ENCODE measurements at regions not wholly inside any gene's neighbourhood (a gene's known extent, or its start where the extent isn't known, plus 50 kb on each side); places are given as distances from the start of the nearest gene placed in this dataset.
"Not testable (repeated sequence)": the region's sequence is repeated elsewhere in the genome, so short reads cannot be mapped to it uniquely, and the experiment has no call there.

DNA sequence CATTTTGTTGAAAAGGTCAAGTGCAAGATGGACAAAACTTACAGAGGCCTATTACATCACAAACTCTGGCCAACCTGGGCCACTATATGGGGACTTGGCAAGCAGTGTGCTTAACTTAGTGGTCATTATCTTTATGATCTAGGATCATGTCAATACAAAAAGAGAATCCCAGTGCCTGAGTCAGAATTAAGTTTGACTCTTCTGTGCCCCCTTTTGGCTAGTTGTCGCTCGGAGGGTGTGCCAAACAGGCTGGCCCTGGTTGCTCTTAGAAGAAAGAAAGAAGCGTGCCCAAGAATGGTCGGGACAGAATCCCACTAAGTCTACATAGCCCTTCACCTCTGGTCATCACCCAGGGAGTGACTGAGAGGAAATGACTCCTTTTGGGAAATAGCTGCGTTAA is 100.1 kb downstream of the EIF4E start:
- DNase-seq = no peak

DNA sequence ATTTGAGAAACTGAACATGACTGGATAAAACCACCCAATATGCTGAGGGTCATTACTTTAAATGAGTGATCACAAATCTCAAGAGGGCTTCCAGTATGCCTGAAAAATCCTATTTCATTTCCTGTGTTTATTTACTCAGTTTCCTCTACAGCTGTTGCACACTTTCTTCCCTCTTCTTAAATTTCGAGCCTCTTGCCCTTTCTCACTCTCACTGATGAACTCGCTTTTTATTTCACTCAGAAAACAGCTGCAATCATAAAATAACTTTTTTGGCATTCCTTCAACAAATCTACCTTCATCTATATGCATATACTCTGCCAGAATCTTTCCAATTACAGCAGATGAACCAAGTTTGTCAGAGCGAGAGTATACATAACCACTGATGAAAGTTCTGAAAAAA is 101.3 kb downstream of the EIF4E start:
- DNase-seq = no peak

DNA sequence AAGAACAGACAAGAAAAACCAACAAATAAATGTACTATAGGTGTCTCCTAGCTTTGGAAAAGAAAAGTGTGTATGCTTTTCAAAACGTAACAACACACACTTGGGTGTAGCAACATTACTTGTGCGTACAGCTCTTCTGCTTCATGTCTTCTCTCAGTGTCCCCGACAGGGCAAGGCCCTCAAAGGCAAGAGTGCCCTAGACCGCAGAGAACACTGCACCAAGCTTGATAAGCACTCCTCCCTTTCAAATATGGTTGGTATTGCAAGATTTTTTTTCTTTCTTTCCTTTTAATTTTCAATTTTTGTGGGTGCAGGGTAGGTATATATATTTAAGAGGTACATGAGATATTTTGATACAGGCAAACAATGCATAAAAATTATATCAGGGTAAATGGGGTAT is 106.8 kb downstream of the EIF4E start:
- DNase-seq = no peak

DNA sequence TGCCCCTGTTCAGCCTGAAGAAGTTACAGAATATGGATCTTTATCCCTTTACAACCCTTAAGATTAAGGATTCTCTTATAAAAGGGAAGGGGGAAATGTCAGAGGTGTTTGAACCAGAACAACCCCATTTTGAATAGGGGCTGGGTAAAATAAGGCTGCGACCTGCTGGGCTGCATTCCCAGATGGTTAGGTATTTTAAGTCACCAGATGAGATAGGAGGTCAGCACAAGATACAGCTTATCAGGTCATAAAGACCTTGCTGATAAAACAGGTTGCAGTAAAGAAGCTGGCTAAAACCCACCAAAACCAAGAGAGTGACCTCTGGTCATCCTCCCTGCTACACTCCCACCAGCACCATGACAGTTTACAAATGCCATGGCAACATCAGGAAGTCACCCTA is 110.8 kb downstream of the EIF4E start:
- DNase-seq = not testable (repeated sequence)

DNA sequence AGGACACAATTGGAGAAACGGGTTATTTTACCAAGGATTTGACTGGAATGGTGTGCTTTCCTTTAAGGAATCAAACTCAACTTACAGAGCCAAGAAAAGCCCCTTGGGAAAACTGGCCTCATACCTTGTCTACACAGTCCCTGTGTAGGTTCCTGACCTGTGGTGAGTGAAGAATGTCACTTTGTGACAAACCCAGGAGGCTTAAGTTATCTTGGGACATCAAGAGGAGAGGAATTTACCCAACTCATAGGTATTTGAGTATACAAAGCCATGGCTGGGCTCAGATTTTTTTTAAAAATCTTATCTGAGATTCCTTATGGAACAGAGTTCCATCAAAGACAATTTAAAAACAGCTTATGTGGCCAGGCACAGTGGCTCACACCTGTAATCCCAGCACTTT is 112.1 kb downstream of the EIF4E start:
- no peak for DNase-seq

DNA sequence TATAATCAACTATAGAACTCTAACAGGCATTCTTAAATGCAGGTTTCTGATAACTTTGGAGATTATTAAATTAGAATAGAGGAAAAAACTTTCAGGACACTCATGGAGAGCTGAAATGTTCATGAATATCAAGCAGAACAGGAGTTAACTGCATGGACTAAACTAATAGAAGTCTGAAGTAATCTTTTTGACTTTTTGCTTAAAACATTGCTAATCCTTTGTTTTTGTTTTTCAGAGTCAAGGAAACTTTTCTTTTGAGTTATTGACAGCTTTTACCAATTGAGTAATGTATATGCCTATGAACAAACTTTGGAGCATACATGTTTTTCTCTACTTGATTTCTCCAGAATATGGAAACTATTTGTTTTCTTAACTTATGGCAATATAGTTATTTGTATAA is 112.5 kb downstream of the EIF4E start:
- no peak for DNase-seq

DNA sequence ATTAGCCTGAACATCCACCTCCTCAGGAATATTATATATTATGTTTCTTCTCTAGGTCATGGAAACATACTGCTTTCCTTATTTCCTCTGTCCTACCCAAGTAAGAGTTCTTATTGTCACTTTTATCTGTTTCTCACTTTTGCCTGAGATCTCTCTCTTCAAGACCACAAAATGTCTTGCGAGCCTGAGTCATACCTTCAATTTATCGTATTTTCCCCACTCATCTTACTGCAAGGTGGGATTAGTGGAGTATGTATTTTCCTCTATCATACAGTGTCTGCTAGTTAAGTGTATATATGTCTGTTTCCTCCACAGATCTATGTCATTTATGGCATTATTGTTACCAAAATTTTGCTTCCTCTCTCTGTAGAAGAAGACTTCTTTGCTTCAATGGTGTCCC is 124.5 kb downstream of the EIF4E start:
- DNase-seq = no peak

DNA sequence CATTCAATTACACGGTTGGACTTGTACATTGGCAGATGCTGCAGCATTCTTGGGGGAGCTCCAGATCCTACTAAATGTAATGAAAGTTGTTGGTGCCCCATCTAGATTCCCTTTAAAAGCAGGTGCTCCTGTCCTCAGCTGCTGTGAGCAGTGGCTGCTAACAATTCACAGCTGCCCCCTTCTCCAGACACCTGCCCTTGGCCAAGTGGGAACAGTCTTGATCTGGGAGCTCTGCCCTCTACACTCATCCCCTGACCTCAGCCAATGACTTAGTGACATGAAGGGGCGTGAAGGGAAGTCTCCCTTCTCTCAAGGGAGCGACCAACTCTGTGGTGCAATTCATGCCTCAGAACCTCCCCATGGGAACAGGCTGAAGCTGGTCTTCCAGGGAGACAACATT is 125.7 kb downstream of the EIF4E start:
- DNase-seq = no peak

DNA sequence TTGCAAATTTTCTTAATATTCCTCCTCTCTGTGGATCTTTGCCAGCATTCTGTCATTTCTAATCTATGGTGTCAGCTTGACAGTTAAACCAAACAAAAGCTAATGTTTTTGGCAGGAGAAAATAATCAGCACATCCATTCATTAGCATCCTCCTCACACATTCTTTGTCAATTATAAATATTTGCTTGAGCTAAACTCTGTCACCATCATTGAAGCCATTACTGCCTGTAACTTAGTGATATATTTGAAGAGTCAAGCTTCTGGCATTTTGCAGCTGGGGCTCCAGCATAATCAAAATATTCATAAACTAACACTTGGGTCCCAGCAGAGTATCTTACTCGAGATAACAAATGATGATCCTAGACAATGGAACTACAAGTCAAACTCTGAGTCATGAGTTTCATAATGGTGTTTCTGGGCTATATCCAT is 126.1 kb downstream of the EIF4E start:
- DNase-seq = peak; percentile 5

DNA sequence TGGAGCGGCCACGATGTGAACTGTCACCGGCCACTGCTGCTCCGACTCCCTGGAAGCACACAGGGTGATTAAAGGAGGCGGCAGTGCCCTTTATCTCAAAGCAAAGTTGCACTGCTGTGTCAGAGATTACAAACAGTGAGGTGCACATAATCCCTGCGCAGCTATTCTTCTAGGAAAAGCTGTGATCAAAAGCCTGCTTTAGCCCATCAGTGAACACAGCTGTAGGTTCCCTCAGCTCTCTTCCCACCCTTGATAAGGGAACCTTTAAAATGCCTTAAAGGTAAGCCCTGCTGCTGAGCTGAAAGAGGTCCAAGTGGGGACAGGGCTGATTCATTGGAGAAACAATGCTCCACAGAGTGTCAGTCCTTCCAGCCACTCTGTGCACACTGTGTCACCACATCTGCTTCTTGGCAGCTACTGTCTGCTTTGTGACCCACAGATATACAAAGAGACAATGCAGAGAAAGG is 127.6 kb downstream of the EIF4E start:
- DNase-seq = no peak

DNA sequence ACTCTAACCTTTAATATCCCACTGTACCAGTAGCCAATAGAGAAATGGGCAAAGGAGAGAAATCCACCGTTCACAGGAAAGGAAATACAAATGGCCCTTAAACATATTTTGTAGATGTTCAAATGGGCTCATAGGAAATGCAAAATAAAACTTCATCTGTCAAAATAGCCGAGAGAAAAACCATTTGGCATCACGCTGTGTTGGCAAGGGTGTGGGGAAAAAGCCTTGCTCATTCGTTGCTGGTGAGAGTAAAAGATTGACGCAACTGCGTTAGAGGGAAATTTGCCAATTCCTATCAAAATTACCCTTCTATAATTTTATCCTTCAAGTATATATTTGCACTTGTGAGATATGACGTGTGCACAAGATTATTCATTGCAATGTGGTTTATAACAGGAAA is 131.9 kb downstream of the EIF4E start:
- no peak for DNase-seq

DNA sequence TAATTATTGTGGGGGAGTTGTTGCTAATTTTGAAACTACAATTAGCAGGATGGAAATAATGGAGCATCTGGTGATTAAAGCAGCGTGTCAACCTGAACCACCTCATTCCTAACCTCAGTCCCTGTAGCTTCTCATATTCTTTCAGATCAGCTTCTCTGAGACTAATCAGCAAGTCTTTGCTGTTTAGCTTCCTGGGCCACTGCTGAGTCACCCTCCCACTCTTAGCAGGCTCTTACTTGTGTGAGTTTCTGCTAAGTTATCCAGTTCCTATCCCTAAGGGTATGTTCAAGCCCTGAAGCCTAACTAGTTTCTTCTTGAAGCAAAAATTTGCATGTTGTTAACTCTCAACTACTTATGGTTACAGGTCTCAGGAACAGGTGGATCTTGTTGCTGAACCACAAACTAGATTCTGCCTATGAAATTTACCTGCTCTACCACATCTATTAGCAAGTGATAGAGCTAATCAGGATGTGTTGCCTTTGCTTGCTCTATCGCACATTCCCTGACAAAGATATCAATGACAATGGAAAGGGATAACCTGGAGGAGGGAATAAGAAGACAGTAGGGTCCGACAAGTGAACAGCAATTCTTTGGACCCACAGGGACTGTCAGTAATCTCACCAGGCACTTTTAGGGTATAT is 134.2 kb downstream of the EIF4E start:
- no peak for DNase-seq

DNA sequence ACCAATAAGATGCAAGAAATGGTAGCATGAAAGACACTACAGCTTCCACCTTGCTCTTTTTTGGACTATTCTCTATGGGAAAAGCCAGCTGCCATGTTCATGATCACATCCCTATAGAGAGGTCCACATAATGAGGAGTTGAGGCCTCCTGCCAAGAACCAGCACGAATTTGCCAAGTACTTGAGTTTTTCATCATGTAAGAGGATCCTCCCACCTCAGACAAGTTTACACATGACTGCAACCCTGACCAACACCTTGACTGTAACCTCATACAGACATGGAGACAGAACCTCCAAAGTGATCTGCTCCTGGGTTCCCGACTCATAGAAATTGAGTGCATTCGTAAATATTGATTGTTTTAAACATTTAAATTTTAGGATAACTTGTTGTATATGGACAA is 135.2 kb upstream of the TSPAN5 start:
- no peak for DNase-seq

DNA sequence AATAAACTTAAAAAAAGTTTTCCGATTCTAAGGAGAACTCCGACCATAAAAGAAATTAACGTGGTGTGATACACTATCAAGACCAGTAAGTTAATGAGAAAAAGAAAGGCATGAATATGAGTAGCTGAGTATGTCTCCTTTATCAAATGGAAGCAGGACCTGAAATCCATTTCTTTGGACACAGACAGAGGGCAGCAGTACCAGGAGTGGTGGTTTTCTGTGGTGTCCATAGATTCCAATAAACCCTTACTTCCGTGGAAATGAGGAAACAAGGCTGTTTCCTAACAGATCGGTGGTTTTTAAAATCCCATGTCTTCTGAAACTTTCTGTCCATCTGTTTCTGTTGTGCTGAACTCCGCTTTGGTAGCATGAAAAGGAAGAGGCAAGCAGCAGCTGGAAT is 128.5 kb upstream of the TSPAN5 start:
- DNase-seq = no peak

DNA sequence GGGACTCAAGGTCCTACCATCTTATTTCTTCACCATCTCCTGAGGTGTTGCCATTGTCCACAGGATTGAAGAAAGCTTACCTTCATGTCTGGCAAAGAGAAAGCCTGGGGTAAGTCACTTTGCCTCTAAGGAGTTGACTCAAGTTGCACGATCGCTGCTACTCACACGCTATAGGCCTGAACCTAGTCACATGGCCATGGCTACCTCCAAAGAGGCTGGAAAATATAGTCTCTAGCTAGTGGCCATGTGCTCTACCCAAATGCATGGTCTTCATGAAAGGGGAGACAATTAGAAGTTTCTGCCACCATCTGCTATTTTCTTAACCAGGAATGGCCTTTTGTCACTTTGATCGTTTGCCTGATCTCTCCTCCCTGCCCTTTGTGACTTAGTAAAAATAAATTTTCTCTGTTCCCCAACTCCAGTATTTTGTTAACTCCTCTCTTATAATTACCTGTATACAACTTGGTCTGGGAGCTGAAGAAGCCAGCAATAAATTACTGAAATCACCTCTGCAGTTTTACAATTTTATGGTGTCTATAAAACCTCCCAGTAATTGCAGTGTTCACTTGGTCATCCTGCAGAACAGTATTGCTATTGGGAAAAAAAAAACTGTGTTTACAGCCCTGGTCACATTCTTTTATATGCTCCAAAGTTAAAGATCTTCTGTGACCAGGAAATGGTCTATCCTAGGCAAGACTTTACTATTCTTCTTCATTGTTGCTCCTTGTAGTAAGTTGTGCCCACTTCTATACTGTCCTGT is 126.7 kb upstream of the TSPAN5 start:
- no peak for DNase-seq

DNA sequence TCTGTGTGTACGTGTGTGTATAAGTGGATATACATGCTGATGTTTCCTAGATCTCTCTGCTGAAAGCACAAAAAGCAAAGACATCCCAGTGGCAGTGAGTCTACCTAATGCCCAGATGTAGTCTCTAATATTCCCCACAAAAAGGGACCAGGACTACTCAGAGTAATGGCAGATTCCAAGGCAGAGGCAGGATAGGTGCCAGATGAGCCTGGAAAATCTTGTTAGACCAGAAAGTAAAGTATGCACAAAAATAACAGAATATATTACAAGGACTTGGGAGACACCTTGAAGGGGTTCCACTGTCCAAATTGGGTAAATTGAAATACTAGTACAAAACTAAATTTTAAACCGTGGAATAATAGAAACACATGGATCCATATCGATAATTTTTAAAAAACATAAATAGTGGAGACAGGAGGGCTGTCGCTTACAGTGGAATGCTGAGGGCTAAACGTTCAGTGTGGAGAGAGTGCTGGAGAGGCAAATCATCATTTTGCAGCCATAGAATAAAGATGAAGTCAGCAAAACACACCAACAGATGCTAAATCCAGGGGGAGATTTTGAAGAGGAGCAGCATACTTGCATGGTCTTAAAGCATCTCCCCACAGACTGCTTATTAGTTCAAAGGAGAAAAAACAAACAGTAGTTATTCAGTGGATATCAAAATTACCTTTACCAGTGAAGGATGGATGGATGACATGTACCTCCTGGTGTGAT is 123.4 kb upstream of the TSPAN5 start:
- DNase-seq = no peak

DNA sequence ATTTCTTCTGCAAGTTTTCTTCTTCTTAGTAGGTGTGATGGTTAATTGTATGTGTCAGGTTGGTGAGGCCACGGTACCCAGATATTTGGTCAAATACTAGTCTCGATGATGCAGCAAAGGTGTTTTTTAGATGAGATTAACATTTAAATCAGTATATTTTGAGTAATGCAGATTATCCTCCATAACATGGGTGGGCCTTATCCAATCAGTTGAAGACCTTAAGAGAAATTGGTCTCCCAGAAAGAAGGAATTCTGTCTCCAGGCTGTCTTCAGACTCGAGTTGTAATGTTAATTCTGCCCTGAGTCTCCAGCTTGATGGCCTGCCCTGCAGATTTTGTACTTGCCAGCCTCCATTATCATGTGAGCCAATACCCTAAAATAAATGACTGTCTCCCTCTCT is 122.5 kb upstream of the TSPAN5 start:
- DNase-seq = no peak

DNA sequence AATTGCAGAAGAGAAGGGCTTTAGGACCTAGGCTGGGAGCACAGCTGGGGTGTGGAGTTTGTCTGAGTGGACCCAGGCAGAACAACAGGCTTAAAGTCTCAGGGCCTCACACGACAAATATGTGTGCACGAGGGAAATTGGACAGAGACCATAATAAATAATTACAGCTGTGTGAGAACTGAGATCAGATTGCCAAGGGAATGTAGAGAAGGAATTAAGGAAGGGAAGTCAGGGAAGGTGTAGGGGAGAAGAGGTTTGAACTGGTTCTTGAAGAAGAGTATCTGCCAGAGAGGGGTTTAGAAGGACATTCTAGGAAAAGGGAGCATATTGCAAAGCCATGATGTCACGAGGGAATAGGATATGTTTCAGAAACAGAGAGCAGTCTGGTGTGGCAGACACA is 120.7 kb upstream of the TSPAN5 start:
- no peak for DNase-seq

DNA sequence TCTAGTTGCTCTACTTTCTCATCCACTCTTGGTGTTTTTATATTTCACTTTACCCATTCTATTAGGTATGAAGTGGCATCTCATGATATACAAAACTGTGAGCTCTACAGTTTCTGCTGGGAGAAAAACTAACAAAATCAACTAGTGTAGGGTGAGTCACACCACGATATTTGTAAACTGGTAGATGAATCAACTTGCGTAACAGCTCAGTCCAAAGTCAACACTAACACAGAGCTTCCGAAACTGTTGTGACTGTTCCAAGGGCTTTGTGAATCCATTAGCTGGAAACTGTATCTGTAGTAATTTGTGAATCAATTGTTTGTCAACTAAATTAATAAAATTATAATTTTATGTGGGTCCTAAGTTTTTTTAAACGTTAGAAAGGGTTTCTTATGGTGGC is 119.8 kb upstream of the TSPAN5 start:
- DNase-seq = no peak

DNA sequence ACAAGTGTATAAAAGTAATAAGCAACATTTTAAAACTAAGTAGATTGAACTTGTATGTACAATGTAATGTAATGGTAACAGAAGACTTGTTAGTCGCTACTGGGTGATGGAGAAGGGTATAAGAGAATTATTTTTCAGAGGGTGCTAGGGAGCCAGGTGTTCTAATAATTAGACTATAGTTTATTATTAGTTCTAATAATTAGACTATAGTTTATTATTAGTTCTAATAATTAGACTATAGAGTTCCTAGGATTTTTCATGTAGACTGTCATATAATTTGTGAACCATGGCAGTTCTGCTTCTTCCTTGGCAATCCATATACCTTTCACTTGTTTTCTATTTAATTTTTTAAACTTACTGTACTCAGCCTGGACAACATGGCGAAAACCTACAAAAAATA is 117.3 kb upstream of the TSPAN5 start:
- no peak for DNase-seq

DNA sequence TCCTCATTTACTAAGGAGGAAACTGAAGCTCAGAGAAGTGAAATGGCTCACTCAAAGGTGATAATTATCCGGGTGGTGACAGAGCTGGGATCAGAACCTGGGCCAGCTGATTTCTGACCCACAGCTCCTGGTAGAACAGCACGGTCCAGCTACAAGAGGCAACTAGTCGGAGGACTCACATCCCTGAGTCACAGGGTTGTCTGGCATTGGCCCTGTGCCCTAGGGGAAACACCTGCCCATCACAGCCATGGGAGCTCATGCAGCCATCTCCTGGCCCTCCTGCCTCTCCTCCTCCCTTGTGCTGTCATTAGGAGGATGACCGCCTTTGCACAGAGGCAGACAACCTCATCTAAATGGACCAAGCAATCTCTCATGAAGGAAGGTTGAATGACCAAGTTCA is 115.2 kb upstream of the TSPAN5 start:
- DNase-seq = no peak

DNA sequence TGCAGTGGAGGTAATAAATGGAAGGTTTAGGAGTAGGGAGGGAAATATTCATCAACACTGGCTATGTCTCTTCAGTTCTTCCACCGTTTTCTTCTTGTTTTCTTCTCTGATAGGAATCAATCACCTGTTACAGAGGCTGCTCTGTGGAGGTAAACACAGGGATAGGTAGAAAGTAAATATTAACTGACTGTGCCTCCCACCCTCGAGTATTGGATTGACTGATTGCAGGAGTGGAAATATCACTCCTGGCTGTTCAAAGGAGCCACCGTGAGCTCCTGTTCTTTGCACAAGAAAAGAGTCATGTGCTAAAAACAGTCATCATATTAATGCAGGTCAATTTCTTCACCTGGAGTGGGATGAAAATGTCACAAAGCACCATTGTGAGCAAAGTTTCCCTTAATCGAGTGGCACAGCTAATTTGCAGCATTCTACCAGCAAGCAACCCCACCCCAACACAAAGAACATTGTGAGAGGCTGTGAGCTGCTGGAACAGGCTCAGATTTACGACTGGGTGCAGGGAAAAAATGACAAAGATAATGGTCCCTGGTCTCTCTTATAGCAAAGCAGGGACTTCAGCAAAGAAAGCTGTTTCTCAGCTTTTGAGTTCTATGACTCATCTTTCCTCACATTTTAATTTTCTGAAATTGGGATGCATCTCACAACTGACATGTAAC is 113.7 kb upstream of the TSPAN5 start:
- DNase-seq = no peak

DNA sequence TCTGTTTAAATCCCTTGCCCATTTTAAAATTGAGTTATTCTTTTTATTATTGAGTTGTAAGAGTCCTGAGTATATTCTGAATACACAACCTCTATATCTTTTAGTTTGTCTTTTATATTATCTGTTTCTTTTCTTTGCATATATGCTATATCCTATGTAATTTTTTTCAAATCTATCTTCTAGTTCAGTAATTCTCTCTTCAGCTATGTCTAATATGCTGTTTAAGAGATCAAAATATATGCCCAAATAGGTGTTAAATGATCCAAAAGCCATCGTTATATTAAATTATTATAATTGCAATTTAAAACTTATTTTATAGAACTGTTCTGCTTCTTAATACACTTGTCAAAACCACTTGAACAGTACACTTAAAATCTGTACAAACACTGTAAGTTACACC is 107.4 kb upstream of the TSPAN5 start:
- DNase-seq = no peak

DNA sequence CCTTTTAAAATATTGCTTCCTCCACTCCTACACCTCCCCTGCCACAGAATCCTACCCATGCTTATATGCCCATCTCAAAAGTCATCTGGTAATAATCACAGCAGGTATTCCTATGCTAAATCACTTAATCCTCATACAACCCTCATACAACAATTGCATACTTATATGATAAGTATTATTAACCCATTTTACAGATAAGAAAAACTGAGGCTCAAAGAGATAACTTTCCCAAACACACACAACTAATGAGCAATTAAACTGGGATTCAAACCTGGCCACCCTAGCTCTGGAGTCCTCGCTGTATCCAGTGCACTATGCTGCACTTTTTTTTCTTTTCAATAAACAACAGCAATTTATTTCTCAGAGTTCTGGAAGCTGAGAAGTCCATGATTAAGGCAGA is 99.8 kb upstream of the TSPAN5 start:
- DNase-seq = no peak
